Right lobe of liver (tissue), 4 donors: ENCODE measurements at regions not wholly inside any gene's neighbourhood (a gene's known extent, or its start where the extent isn't known, plus 50 kb on each side); places are given as distances from the start of the nearest gene placed in this dataset.
"Not testable (repeated sequence)": the region's sequence is repeated elsewhere in the genome, so short reads cannot be mapped to it uniquely, and the experiment has no call there.

Source experiments
- POLR2A ChIP-seq: fragments of 450-650 bp; IDR thresholded peaks from one replicate; pipeline ENCODE4 v1.6.1; 2017; ENCODE audit warnings: antibody characterized with exemption, mild to moderate bottlenecking
- TF ChIP-seq, protein P1 (sequence below), 4 donors: fragments of 200-600 bp in 3 of 4; fragments of 450-650 bp in 1 of 4; IDR thresholded peaks; one replicate each; pipeline versions ENCODE4 v1.5.1 to v1.8.0; 2016 to 2022; ENCODE audit warnings: antibody characterized with exemption in 4 of 4, mild to moderate bottlenecking in 2 of 4
- donor health status: DM: no; HTN: no; CAD: no.
- donor health status: DM: no; HTN: no; CAD: no.
- donor health status: DM: no; HTN: yes; CAD: no.

DNA sequence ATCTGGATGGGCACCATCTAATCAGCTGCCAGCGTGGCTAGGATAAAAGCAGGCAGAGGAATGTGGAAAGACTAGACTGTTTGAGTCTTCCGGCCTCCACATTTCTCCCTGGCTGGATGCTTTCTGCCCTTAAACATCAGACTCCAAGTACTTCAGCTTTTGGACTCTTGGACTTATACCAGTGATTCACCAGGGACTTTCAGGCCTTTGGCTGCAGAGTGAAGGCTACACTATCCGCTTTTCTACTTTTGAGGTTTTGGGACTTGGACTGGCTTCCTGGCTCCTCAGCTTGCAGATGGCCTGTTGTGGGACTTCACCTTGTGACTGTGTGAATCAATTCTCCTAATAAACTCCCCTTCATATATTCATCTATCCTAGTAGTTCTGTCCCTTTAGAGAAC lies 88.5 kb upstream of the NEGR1 start:
- TF ChIP-seq POLR2A: not testable (repeated sequence)
- TF ChIP-seq, protein P1, sequence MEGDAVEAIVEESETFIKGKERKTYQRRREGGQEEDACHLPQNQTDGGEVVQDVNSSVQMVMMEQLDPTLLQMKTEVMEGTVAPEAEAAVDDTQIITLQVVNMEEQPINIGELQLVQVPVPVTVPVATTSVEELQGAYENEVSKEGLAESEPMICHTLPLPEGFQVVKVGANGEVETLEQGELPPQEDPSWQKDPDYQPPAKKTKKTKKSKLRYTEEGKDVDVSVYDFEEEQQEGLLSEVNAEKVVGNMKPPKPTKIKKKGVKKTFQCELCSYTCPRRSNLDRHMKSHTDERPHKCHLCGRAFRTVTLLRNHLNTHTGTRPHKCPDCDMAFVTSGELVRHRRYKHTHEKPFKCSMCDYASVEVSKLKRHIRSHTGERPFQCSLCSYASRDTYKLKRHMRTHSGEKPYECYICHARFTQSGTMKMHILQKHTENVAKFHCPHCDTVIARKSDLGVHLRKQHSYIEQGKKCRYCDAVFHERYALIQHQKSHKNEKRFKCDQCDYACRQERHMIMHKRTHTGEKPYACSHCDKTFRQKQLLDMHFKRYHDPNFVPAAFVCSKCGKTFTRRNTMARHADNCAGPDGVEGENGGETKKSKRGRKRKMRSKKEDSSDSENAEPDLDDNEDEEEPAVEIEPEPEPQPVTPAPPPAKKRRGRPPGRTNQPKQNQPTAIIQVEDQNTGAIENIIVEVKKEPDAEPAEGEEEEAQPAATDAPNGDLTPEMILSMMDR (IDR thresholded peaks at IDR 0.05): not testable (repeated sequence)
